H1 (cell line): ENCODE measurements at regions not wholly inside any gene's neighbourhood (a gene's known extent, or its start where the extent isn't known, plus 50 kb on each side); places are given as distances from the start of the nearest gene placed in this dataset.

Experiments used
- CTCF ChIP-seq, 3 experiments: IDR thresholded peaks; 1 replicate in 2 of 3; 2 replicates in 1 of 3; pipeline versions ENCODE4 v1.5.1 to v1.6.1; 2011; ENCODE audit warnings: low read length in 3 of 3, mild to moderate bottlenecking in 3 of 3, inconsistent platforms in 2 of 3, low read depth in 1 of 3, moderate library complexity in 1 of 3; ENCODE audit not compliant: insufficient read depth in 1 of 3; ENCODE audit errors: control extremely low read depth in 1 of 3
- FOSL1 ChIP-seq: IDR thresholded peaks from 2 replicates; pipeline ENCODE4 v1.6.1; 2011; ENCODE audit warnings: mild to moderate bottlenecking, low read depth, low read length, moderate library complexity; ENCODE audit not compliant: insufficient read depth
- GABPA ChIP-seq: IDR thresholded peaks from 2 replicates; pipeline ENCODE4 v1.6.1; 2011; ENCODE audit warnings: mild to moderate bottlenecking, low read length, moderate library complexity, borderline replicate concordance; ENCODE audit not compliant: insufficient read depth
- JUN ChIP-seq: IDR thresholded peaks from 2 replicates; pipeline ENCODE4 v1.6.1; 2011; ENCODE audit warnings: low read depth, mild to moderate bottlenecking, improper control_type of control experiment, low read length
- MAX ChIP-seq: IDR thresholded peaks from 2 replicates; pipeline ENCODE4 v1.6.1; 2012; ENCODE audit warnings: inconsistent platforms
- POLR2A ChIP-seq, 2 experiments: IDR thresholded peaks; 1 replicate in 1 of 2; 2 replicates in 1 of 2; pipeline ENCODE4 v1.6.1; 2011; ENCODE audit warnings: low read depth in 2 of 2, low read length in 2 of 2, mild to moderate bottlenecking in 2 of 2; ENCODE audit errors: control extremely low read depth in 1 of 2
- RNF2 ChIP-seq: fragments of 200-900, 300-1000 bp; sonication (generic); IDR thresholded peaks from 2 replicates; pipeline ENCODE4 v1.7.1; 2016; ENCODE audit warnings: borderline replicate concordance, low read depth, mild to moderate bottlenecking, antibody characterized with exemption, low read length; ENCODE audit not compliant: poor library complexity, severe bottlenecking; ENCODE audit errors: missing control alignments
- ZNF274 ChIP-seq: IDR thresholded peaks from 2 replicates; pipeline ENCODE4 v1.7.0; 2012; ENCODE audit warnings: low read length, borderline replicate concordance; ENCODE audit errors: extremely low read depth

- TF ChIP-seq CTCF (IDR thresholded peaks at IDR 0.05; ENCODE audit: control extremely low read depth in 1 of 3, insufficient read depth in 1 of 3, low read depth in 1 of 3, low read length in 3 of 3), result no peak
- TF ChIP-seq ZNF274, result no peak
- no peak for TF ChIP-seq POLR2A (IDR thresholded peaks at IDR 0.05; ENCODE audit: control extremely low read depth in 1 of 2, low read depth in 2 of 2, low read length in 2 of 2)
- no peak for TF ChIP-seq MAX
- no peak for TF ChIP-seq FOSL1
- TF ChIP-seq GABPA, result no peak
- TF ChIP-seq RNF2, result no peak
- TF ChIP-seq JUN, result no peak
These were observed 655.7 kb downstream of the NOVA1 start for GRCh38 chr14:25942090-25942489.
